ENCODE measurements at regions not wholly inside any gene's neighbourhood (a gene's known extent, or its start where the extent isn't known, plus 50 kb on each side); places are given as distances from the start of the nearest gene placed in this dataset.

GRCh38 chr2:177029075-177029474 is 183.5 kb upstream of the HNRNPA3 start:
- Histone ChIP-seq H3K9me3 (replicated peaks) (no peaks in the 10 kb centered on the region), H3K27ac (no peak overlapping the region), H3K27me3 (replicated peaks) (no peaks in the 10 kb centered on the region; the same call in 1 of the 2 replicates), H3K36me3 (no peaks in the 10 kb centered on the region), H3K4me3 (no peak overlapping the region), H3K4me1 (replicated peaks) (no peaks in the 10 kb centered on the region)
- DNase-seq (ENCODE audit: low read depth in 1 of 2, low spot score in 2 of 2), result no peak

DNA sequence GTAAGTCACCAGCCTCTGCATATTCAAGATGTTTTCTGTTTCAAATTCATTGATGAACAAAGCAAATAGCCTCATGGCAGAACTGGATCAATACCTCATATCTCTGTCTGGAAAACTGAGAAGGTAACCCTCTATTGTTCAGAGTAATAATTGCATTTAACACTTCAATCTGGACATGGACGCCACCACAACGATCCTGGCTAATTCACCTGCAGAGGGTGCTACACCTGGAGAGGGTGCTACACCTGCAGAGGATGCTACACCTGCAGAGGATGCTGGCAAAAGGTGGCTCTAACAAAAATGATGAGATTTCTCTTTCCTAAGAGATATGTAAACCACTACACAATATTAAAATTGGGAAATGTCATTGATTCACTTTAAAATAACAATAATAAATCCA is 183.1 kb upstream of the HNRNPA3 start:
- Histone ChIP-seq H3K27ac (no peak overlapping the region), H3K4me1 (replicated peaks) (no peaks in the 10 kb centered on the region), H3K4me3 (no peak overlapping the region), H3K36me3 (no peaks in the 10 kb centered on the region), H3K9me3 (replicated peaks) (no peaks in the 10 kb centered on the region), H3K27me3 (replicated peaks) (no peaks in the 10 kb centered on the region; the same call in 1 of the 2 replicates)
- no peak for DNase-seq (ENCODE audit: low read depth in 1 of 2, low spot score in 2 of 2)

DNA sequence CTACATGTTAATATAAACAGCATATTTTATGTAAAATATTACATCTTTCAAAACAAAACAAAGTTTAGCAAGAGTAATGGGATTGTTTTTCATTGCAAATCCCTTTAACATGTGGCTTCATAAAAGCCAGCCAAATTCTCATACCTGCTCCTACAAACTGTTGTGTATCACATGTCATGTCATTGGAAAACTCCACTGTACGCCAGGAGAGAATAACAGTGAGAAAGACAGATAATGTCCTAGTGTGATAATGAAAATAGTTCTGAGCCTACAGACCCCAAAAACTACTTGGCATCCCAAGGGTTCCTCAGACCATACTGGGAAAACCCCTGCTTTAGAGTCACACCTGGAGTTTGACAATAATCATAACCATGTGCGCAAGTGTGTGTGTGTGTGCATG is 182.7 kb upstream of the HNRNPA3 start:
- Histone ChIP-seq H3K27ac (no peak overlapping the region), H3K4me1 (replicated peaks) (no peaks in the 10 kb centered on the region), H3K36me3 (no peaks in the 10 kb centered on the region), H3K27me3 (replicated peaks) (no peaks in the 10 kb centered on the region; the same call in 1 of the 2 replicates), H3K9me3 (replicated peaks) (no peaks in the 10 kb centered on the region), H3K4me3 (no peak overlapping the region)
- no peak for DNase-seq (ENCODE audit: low read depth in 1 of 2, low spot score in 2 of 2)

DNA sequence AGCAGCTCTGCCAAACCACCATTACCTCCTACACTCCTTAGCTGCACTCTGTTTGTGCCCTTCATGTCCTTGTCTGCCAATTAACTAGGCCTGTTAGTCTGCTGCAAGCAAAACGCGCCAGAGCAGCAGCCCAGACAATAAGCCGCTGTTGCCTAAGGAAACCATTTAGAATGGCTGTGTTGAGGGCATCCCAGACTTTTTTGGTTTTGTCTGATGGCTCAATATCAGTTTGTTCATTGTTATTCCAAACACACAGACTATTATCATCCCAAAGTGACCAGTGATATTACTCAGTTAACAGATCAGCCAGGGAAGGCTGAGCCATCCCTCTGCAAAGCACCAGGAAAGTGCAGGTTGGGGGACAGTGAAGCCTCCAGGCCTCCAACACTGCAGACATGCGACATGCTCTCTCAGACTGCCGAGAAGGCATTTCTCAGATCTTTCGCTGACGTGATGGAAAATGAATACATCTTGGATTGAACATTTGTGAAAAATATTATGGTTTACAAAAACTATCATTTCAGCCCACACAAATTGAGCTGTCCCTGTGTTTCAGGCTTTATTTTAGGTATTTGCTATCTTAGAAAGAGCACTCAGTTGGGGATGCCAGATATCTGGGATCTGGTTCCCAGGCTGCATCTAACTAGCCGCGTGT is 182.0 kb upstream of the HNRNPA3 start:
- no peak overlapping the region for H3K27ac ChIP-seq
- H3K4me1 ChIP-seq (replicated peaks), result no peaks in the 10 kb centered on the region
- no peaks in the 10 kb centered on the region for H3K36me3 ChIP-seq
- no peak for DNase-seq (ENCODE audit: low read depth in 1 of 2, low spot score in 2 of 2)
- H3K9me3 ChIP-seq (replicated peaks), result no peaks in the 10 kb centered on the region
- no peaks in the 10 kb centered on the region; the same call in 1 of the 2 replicates for H3K27me3 ChIP-seq (replicated peaks)
- H3K4me3 ChIP-seq, result no peak overlapping the region

DNA sequence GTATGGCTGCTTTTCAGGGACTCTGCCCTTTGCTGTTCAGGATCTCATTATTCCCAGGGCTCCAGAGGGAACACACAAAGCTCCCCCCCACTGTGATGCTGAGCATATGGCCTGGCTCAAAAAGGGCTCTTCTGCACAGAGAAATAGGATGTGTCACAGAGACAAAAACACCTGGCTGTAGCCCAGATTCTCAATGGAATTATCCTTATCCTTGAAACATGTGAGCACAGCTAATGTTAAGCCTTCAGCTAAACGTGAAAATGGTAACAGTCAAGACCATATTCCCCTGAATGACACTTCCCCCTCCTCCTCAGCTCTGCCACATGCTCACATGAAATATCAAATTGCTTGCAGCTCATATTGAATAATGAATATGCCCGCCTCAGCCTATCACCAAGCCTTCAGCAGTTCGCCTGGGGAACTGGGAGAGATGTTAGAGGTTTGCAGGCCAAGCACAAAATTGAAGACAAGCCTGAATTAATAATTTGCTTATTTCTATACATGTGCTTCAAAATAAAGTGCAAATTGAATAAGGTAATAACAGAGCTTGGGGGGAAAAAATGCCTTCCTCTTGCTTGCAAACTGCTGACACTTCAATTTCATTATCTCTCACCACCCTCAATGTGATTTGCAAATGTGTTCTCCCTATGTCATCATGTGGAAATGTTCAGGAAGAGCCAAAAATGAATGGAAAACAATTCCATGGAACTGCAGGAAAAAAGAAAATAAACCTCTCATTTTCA is 181.0 kb upstream of the HNRNPA3 start:
- H3K27me3 ChIP-seq (replicated peaks), result no peaks in the 10 kb centered on the region
- DNase-seq (ENCODE audit: low read depth in 1 of 2, low spot score in 2 of 2), result no peak

DNA sequence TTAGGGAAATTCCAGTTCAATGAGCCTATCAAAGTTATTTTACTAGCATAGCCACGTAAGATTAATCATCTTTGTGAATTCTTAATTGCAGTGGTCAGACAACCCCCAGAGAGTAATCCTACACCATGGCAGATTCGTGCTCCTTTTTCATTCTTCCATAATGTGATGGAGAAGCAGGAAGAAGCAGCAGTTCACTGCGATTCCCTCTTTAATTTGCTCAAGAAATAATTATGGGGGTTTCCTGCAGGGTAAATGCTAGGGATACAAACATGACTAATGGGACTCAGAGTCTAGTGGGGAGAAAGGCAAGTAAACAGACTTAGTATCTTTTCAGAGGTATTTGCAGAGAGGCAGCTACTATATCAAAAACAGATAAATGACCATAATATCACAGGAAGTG is 175.8 kb upstream of the HNRNPA3 start:
- Histone ChIP-seq H3K27me3 (replicated peaks) (no peaks in the 10 kb centered on the region), H3K4me1 (replicated peaks) (no peaks in the 10 kb centered on the region; the same call in 1 of the 2 replicates)

More for the DNA sequence above, 181.0 kb upstream of the HNRNPA3 start:
- no peaks in the 10 kb centered on the region for H3K4me1 ChIP-seq (replicated peaks)
- no peak overlapping the region for H3K4me3 ChIP-seq
- no peaks in the 10 kb centered on the region for H3K9me3 ChIP-seq (replicated peaks)
- H3K36me3 ChIP-seq, result no peaks in the 10 kb centered on the region
- no peak overlapping the region for H3K27ac ChIP-seq

DNA sequence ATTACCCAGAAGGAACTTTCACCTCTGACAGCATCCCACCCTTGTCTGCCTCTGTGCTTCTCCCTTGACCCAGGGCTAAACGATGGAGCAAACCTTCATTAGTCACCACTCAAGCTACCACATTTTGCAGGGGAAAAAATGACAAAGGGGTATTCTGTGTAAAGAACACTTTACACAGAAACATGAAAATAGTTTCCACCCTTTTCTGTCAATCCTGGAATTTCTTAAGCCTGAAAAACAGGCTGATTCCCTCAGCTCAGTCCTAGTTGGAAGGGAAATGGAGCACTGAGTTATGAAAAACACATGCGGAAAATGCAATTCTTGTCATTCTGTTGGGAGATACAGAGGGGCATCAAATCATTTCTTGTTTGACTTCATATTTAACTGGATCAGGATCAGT is 175.0 kb upstream of the HNRNPA3 start:
- Histone ChIP-seq H3K4me1 (replicated peaks) (no peaks in the 10 kb centered on the region; the same call in 1 of the 2 replicates), H3K9me3 (replicated peaks) (no peaks in the 10 kb centered on the region), H3K36me3 (no peaks in the 10 kb centered on the region), H3K4me3 (no peak overlapping the region), H3K27ac (no peak overlapping the region), H3K27me3 (replicated peaks) (no peaks in the 10 kb centered on the region)
- no peak for DNase-seq (ENCODE audit: low read depth in 1 of 2, low spot score in 2 of 2)

More for the DNA sequence above, 175.8 kb upstream of the HNRNPA3 start:
- Histone ChIP-seq H3K27ac (no peak overlapping the region), H3K36me3 (no peaks in the 10 kb centered on the region), H3K9me3 (replicated peaks) (no peaks in the 10 kb centered on the region), H3K4me3 (no peak overlapping the region)
- DNase-seq (ENCODE audit: low read depth in 1 of 2, low spot score in 2 of 2), result no peak

GRCh38 chr2:177038787-177039484 is 173.7 kb upstream of the HNRNPA3 start:
- Histone ChIP-seq H3K27me3 (replicated peaks) (no peaks in the 10 kb centered on the region), H3K9me3 (replicated peaks) (no peaks in the 10 kb centered on the region)
- peak in 1 of 2 experiments; percentile 13 for DNase-seq (ENCODE audit: low read depth in 1 of 2, low spot score in 2 of 2)

GRCh38 chr2:177042311-177042710 is 170.3 kb upstream of the HNRNPA3 start:
- no peaks in the 10 kb centered on the region for H3K9me3 ChIP-seq (replicated peaks)
- H3K4me3 ChIP-seq, result no peak overlapping the region
- H3K27me3 ChIP-seq (replicated peaks), result no peaks in the 10 kb centered on the region
- H3K27ac ChIP-seq, result peak overlapping the region; percentile 22; the same call in 1 of the 2 replicates
- no peaks in the 10 kb centered on the region for H3K36me3 ChIP-seq
- no peak for DNase-seq (ENCODE audit: low read depth in 1 of 2, low spot score in 2 of 2)
- peaks cover 7% of the 10 kb centered on the region for H3K4me1 ChIP-seq (replicated peaks)

More at GRCh38 chr2:177038787-177039484, 173.7 kb upstream of the HNRNPA3 start:
- Histone ChIP-seq H3K4me3 (no peak overlapping the region), H3K36me3 (no peaks in the 10 kb centered on the region), H3K27ac (no peak overlapping the region), H3K4me1 (replicated peaks) (no peaks in the 10 kb centered on the region; the same call in 1 of the 2 replicates)

DNA sequence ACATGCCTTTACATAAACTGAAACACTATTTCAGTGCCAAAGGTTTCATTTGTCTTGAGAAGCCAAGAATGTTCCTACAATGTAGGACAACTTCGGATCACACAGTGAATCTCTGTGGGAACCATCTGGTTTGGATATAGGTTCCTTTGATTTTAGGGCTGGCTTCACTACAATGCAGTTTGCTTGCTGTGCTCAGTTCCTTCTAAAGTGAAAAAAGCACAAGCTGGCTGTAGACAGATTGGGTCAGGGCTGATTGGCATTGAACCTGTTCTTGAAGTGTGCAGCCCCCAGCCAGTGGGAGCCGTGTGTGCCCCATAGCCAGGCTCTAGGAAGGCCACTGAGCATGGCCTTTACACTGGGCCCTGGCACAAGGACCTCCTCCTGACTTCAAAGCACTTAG is 167.9 kb upstream of the HNRNPA3 start:
- Histone ChIP-seq H3K9me3 (replicated peaks) (no peaks in the 10 kb centered on the region), H3K27ac (no peak overlapping the region), H3K27me3 (replicated peaks) (no peaks in the 10 kb centered on the region), H3K36me3 (no peaks in the 10 kb centered on the region), H3K4me3 (no peak overlapping the region), H3K4me1 (replicated peaks) (peaks cover 7% of the 10 kb centered on the region)
- DNase-seq (ENCODE audit: low read depth in 1 of 2, low spot score in 2 of 2), result no peak

- Histone ChIP-seq H3K27me3 (replicated peaks) (no peaks in the 10 kb centered on the region), H3K4me3 (no peak overlapping the region), H3K27ac (no peak overlapping the region), H3K9me3 (replicated peaks) (no peaks in the 10 kb centered on the region), H3K4me1 (replicated peaks) (peaks cover 12% of the 10 kb centered on the region), H3K36me3 (no peaks in the 10 kb centered on the region)
- DNase-seq (ENCODE audit: low read depth in 1 of 2, low spot score in 2 of 2), result no peak
These were observed 163.6 kb upstream of the HNRNPA3 start for GRCh38 chr2:177048981-177049380.

DNA sequence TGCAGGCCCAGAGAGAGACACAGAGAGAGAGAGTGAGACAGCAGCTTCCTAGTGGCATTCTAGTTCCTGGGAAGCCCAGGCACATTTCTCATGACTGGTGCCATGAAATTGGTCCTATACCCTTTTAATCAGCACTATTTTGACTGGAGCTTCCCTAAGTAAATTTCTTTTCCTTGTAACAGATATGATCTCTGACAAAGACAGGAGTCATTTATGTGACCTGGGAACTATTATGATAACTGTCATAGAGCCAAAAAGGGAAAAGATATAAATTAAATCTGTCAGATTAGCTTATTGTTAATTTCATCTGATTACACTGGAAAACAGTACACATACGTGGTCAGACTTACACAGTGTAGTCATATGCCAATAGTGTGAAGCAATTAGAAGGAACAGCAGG is 161.3 kb upstream of the HNRNPA3 start:
- DNase-seq (ENCODE audit: low read depth in 1 of 2, low spot score in 2 of 2), result no peak
- Histone ChIP-seq H3K4me1 (replicated peaks) (peaks cover 5% of the 10 kb centered on the region; the same call in 1 of the 2 replicates), H3K9me3 (replicated peaks) (no peaks in the 10 kb centered on the region), H3K27ac (no peak overlapping the region), H3K4me3 (no peak overlapping the region), H3K36me3 (no peaks in the 10 kb centered on the region), H3K27me3 (replicated peaks) (no peaks in the 10 kb centered on the region)

DNA sequence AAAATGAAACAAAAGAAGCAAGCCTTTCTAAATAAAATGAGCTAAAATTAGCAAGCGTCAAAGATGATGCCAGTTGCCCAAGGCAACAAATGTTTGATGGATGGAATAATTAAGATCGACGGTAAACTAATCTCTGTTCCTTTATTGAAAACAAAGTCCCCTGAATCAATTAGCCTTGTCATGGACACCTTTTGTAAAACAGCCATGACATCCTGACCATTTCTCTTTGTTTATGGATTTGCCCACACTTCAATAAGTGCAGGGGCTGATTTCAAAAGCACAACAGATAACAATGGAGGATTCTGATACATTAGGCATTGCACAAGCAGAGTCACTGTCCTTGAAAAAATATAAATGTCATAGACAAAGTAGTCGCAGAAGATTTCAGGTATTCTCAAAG is 160.1 kb upstream of the HNRNPA3 start:
- Histone ChIP-seq H3K4me1 (replicated peaks) (peaks cover 5% of the 10 kb centered on the region; the same call in 1 of the 2 replicates), H3K4me3 (no peak overlapping the region)

GRCh38 chr2:177053038-177053437 is 159.6 kb upstream of the HNRNPA3 start:
- Histone ChIP-seq H3K27ac (no peak overlapping the region), H3K9me3 (replicated peaks) (no peaks in the 10 kb centered on the region), H3K4me3 (no peak overlapping the region), H3K36me3 (no peaks in the 10 kb centered on the region), H3K27me3 (replicated peaks) (no peaks in the 10 kb centered on the region), H3K4me1 (replicated peaks) (peaks cover 5% of the 10 kb centered on the region; the same call in 1 of the 2 replicates)
- peak in 1 of 2 experiments; percentile 11 for DNase-seq (ENCODE audit: low read depth in 1 of 2, low spot score in 2 of 2)

More for the DNA sequence above, 160.1 kb upstream of the HNRNPA3 start:
- no peaks in the 10 kb centered on the region for H3K9me3 ChIP-seq (replicated peaks)
- H3K27ac ChIP-seq, result no peak overlapping the region
- DNase-seq (ENCODE audit: low read depth in 1 of 2, low spot score in 2 of 2), result no peak
- no peaks in the 10 kb centered on the region for H3K27me3 ChIP-seq (replicated peaks)
- no peaks in the 10 kb centered on the region for H3K36me3 ChIP-seq

All from SJSA1 (cell line).